Prostate gland (tissue), 2 donors: ENCODE measurements at regions not wholly inside any gene's neighbourhood (a gene's known extent, or its start where the extent isn't known, plus 50 kb on each side); places are given as distances from the start of the nearest gene placed in this dataset.

Experiments
- CTCF ChIP-seq, 4 experiments: fragments of 200-600 bp in 2 of 4; fragments of 450-650 bp in 2 of 4; sonication (generic) in 2 of 4; IDR thresholded peaks; 1 replicate in 3 of 4; 2 replicates in 1 of 4; pipeline ENCODE4 v1.5.1; 2016 to 2019; ENCODE audit warnings: antibody characterized with exemption in 4 of 4, mild to moderate bottlenecking in 2 of 4, moderate library complexity in 2 of 4
- POLR2A ChIP-seq: fragments of 450-650 bp; IDR thresholded peaks from one replicate; pipeline ENCODE4 v1.6.1; 2016; ENCODE audit warnings: antibody characterized with exemption, mild to moderate bottlenecking

DNA sequence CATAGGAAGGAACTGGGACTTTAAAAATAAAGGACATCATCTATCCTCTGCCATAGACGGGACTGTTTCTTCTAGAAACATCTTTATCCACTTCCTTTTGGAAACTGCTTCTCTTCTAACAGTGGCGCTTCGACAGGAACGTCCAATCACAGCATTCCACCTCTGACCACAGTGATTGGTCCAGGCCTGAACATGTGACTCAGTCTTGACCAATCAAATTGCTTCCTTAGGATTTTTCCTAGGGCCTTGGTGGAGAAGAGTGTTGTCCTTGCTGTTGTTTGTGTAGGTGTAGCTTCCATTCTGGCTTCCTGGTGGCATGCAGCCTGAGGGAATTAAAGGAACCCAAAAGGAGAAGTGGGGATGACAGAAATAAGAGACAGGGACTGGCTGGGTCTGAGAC is 182.4 kb upstream of the TBX3 start:
- no peak for TF ChIP-seq CTCF (IDR thresholded peaks at IDR 0.05)
- no peak for TF ChIP-seq POLR2A
